CD4-positive, alpha-beta T cell treated with Interleukin-1 beta for 1 hour (primary cell): ENCODE measurements at regions not wholly inside any gene's neighbourhood (a gene's known extent, or its start where the extent isn't known, plus 50 kb on each side); places are given as distances from the start of the nearest gene placed in this dataset.
"Not testable (repeated sequence)": the region's sequence is repeated elsewhere in the genome, so short reads cannot be mapped to it uniquely, and the experiment has no call there.

Source experiments
- DNase-seq, 2 donors: peaks; one replicate each; pipeline ENCODE4 v3.0.0-alpha.2; 2020 to 2022

DNA sequence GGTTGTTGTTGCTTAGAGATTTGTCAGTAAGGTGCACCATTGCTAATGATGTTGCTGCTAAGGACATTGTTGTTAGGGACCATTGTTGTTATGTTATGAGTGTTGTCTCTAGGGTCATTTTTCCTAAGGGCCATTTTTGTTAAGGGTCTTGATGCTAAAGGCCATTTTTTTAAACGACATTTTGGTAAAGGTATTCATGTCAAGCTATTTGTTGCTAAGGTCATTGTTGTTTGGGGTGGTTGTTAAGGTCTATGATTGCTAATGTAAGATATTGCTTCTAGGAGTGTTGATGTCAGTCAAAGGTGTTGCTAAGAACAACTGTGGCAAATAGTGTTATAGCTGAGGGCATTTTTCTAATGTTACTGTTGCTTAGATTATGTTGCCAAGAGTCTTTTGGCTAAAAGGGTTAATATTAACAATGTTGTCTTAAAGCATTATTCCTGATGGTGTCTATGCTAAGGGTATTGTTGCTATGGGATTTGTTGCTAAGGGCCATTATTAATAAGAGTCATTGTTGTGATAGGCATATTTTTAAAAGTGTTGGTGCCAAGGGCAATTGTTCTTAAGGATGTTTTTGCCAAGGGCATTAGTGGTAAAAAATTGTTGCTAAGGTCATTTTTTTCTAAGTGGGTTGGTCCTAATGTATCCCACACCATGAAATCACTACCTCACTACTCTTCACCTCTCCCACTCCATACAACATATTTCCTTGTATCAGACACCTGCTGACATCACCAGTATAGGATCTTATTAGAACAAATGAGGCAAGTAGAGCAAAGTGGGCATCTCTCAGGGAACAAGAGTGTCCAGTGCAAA, 56.2 kb downstream of the SPATA31A6 start:
- not testable (repeated sequence) for DNase-seq

DNA sequence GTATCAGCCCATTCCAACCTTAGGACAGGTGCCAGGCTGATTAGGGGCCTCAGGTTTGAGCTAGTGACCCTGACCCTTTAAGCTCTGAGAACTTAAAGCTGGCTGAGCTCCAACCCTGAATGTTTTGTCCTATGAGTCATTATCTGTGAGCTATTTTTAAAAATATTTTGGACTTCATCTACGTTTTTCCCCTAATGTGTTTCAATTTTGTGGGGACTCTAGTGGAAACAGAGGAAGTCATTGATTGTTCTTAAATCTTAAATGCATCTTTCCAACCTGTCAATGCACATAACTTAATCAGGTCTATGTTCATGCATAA, 56.8 kb downstream of the SPATA31A6 start:
- not testable (repeated sequence) for DNase-seq

DNA sequence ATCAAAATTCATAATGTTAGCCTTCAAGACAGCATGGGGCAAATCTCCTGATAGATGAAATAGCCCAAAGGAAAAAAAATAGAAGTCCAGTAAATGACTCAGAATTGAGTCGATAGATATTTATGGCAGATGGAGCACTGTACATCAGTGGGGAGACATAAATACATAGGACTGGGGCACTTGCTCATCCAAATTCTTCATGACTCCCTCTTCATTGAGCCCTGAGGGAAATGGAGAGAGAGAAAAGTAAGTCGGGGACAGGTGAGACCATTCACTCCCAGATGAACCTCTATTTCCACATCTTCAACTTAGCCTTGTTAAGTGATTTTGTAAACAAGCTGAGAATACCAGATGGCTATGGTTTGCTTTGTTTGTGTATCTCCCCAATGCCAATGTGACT, 59.8 kb downstream of the SPATA31A6 start:
- not testable (repeated sequence) for DNase-seq

DNA sequence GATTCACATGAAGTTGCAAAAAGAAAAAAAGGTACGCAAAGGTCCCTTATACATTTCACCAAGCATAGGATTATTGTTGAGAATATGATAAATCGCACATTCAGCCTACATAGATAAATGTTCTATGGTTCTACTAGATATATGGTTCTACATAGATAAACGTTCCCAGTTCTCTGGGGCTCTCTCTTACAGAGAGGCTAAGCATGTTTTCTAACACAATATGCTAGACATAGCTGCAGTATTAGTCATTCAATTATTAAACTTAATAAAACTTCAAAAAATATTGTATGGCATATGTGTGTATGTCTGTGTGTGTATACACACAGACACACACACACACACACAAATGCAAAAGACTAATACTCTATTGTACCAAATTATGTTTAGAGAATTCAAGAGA, 60.4 kb downstream of the SPATA31A6 start:
- DNase-seq = not testable (repeated sequence)

DNA sequence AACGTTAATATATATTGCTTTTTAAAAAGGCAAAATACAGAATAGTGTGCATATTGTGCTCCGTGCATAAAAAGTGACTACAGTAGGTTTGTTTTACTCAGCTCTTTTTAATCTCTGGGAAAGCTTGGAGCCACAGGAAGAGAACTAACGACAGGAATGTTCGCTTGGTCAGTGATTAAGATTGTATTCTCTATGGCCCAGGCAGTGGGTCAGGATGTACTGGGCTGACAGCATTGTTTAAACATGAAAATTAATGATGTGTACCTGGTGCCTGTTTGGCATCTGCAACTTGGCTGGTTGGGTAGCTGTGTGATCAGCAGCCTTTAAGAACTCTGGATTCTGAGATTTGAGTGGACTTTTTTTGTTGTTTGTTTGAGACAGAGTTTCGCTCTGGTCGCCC, 85.3 kb downstream of the SPATA31A6 start:
- DNase-seq = not testable (repeated sequence)

DNA sequence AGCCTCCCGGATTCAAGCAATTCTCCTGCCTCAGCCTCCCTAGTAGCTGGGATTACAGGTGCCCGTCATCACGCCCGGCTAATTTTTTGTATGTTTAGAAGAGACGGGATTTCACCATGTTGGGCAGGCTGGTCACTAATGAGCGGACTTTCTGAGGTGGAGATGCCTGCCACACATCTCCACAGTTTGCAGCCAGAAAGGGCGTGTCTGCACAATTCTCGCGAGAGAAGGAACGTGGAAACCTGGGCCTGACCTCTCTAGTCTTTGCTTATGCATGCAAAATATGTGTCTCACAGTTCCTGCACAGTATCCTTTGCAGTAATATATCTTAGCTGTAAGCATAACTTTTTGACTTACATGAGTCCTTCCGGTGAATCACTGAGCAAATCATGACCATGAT, 85.7 kb downstream of the SPATA31A6 start:
- DNase-seq = not testable (repeated sequence)

DNA sequence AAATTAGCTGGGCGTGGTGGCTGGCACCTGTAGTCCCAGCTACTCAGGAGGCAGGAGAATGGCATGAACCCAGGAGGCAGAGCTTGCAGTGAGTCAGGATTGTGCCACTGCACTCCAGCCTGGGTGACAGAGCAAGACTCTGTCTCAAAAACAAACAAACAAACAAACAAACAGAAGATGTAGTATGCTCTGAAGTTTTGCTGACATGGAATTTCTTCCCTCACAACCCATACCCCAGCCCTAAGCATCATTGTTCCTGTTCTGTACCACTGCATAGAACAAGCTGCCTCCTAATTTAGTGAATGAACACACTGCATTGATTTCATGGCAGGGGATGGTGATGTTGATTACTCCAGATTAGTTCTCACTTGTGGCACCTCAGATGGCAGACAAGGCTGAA, 89.7 kb downstream of the SPATA31A6 start:
- not testable (repeated sequence) for DNase-seq

DNA sequence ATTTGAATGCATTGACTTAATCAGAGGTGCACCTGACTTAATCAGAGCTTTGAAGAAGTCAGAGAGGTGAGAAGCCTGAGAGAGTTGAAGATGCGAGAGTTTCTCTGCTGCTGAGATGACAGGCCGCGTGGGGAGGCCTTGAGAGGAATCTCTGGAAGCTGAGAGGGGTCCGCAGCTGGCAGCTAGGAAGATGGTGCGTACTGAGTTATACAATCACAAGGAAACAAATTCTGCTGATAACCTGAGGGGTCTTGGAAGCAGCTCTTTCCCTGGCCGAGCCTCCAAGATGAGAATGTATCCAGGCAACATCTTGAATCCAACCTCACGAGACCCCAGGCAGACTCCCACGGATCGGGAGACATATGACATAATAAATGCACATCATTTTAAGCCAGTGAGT, 91.7 kb downstream of the SPATA31A6 start:
- DNase-seq = no peak

DNA sequence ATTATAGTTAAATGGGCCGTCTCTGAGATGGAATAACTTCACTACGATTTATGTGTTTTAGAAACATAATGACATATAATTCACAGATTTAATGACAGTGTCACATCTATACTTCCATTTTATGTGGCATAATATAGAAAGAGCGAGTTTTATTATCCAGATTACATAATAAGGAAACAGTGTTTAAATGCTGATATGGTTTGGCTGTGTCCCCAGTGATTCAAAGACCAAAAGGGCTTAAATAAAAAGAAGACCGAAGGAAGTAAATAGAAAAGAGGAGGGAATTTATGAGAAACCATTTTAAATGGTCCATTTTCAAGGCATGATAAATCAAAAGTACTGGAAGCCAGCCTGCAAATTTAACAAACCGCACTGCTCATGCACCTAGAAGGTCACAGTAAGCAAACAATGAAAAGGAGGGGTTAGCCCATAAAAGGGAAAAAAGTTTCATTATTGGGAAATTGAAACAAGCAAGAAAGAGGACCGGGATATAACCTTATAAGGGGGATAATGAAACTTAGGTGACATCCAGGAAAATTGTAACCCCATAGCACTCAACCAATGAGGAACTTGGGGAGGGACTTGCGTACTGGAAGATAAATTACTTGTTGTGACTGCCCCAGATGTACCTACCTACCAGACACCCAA, 99.2 kb downstream of the SPATA31A6 start:
- not testable (repeated sequence) for DNase-seq

DNA sequence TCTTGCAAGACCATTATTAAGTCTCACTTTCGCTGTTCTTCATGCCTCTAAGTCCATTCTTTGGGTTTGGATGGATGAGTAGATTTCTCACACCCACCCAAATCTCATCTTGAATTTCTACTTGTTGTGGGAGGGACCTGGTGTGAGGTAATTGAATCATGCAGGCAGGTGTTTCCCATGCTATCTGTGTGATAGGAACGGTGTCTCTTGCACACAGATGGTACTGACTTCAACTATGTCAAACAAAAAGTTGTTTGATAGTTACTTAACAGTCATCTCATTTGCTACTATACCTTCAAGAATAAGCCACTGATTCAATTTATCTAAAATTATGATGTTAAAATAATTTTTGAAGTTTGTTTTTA, 99.7 kb downstream of the SPATA31A6 start:
- DNase-seq = not testable (repeated sequence)

DNA sequence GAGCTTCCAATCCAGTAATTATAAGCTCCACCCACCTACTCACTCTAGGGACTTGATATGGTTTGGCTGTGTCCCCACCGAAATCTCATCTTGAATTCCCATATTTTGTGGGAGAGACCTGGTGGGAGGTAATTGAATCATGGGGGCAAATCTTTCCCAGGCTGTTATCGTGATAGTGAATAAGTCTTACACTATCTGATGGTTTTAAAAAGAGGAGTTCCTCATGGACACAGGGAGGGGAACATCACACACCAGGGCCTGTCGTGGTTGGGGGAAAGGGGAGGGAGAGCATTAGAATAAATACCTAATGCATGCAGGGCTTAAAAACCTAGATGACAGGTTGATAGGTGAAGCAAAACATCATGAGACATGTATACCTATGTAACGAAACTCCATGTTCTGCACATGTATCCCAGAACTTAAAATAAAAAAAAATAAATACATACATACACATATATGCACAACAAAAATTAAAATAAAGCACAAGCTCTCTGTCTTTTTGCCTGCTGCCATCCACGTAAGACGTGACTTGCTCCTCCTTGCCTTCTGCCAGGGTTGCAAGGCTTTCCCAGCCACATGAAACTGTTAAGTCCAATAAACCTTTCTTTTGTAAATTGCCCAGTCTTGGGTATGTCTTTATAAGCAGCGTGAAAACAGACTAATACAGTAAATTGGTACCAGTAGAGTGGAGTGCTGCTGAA, 102.8 kb downstream of the SPATA31A6 start:
- DNase-seq = not testable (repeated sequence)

DNA sequence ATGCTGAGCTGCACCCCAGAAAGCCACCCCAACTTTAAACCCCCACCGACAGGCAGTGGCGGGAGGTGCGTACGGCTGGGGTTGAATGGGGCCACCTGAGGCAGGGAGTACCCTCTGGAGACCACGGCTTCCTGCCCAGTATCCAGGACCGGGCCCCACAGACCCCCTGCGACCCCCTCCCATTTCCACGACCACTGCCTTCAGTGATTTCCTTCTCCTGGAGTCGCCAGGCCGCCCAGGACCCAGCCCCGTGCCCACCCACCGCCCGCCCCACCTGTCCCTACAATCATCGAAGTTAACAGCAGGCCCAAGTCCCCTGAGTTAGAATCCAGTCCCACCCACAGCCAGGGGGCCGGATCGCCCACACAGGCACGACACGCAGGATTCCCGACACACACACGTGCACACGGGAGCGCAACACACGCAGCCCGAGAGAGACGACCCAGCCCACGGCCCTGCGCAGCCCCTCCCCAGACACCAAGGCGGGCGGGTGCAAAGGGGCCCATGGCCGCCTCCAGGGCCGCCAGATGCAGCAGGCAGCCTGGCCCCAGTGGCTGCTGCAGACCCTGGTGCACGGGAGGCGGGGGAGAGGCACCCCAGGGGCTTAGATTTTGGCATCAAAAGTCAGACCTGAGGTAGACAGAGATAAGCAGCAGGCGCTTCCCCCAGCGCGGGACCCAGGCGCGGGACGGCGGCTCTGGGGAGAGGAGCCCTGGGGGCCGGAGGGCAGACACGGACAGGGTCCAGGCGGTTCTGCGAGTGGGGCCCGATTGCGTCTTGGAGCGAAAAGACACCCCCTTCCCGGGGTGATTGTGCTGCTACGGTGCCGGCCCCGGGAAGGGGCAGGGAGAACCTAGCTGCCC, 104.8 kb downstream of the SPATA31A6 start:
- DNase-seq = not testable (repeated sequence)

DNA sequence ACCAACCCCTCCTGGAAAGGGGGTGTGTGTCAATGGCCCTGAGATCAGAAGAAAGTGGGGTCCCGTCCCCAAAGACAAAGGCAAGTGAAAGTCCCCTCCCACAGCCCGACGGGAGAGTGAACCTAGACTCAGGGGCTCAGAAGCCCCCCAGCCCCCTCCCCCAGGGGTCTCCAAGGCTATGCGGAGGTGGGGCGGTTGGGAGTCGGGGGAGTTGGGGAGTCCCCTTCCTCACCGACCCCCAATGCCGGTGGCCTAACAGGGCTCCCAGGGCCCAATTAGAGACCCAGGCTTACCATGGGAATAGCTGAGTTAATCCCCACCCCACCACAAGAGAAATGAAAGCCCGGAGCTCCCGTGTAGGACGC, 105.4 kb downstream of the SPATA31A6 start:
- DNase-seq = not testable (repeated sequence)

DNA sequence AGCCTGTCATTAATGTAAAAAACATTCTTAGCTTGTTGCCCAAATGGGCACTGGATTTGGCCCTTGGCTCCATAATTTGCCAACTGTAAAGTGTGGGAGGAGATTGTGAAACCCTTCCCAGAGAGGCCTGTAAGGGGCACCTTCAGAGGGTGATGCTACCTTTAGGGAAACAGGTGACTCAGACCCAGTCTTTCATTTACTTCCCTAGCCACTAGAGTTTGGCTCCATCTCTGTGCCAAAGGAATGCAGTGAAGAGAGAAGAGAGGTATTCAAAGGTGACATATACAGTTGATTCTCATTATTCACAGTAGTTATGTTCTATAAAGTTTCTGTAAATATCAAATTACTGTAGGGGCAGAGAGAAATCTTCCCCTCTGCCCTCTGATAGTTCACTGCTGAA, 116.7 kb downstream of the SPATA31A6 start:
- DNase-seq = not testable (repeated sequence)

DNA sequence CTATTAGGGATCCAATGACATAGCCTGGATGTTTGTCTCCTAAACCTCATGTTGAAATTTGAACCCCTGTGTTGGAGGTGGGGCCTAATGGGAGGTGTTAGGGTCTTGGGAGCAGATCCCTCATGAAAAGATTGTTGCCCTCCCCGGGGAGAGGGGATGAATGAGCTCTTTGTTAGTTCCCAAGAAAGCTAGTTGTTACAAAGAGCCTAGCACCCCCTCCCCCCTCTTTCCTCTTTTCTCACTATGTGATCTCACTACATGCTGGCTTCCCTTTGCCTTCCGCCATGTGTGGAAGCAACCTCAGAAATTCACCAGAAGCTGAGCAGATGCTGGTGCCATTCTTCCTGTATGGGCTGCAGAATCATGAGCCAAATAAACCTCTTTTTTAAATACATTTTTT, 123.2 kb downstream of the SPATA31A6 start:
- DNase-seq = not testable (repeated sequence)

DNA sequence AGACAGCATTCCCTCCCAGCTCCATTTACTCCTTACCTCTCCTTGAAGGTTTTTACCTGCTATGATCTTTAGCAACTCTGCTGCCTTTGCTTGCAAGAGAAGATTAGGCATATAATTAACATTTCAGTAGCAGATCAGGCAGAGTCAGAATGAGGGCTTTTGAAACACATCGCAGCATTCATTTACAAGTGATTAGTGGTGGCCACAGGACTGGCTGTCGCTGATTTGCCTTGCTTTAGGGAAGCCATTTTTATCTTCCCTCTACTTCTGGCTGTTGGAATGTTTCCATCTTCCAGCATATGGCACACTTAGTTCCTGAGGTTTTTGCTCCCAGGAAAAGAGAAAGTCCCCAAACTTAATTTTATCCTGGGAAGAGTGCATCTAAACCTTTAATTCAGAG, 124.0 kb downstream of the SPATA31A6 start:
- DNase-seq = not testable (repeated sequence)

DNA sequence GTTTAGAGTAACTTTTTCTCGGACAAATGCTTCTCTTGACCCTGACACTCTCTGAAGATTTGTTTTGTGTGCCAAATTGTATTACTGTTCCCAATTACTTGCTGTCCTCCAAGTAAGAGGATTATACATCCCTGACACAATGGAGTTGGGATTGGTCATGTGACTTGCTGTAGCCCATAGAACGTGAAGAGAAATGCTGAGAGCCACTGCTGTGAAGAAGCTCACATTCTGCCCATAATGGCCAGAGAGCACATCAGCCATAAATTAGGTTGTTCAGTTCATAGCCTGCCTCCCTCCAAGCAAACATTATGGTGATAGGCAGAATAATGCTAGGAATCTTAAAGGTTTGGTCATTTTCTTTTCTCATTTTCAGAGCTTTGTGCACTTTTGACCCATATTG, 127.5 kb downstream of the SPATA31A6 start:
- not testable (repeated sequence) for DNase-seq

DNA sequence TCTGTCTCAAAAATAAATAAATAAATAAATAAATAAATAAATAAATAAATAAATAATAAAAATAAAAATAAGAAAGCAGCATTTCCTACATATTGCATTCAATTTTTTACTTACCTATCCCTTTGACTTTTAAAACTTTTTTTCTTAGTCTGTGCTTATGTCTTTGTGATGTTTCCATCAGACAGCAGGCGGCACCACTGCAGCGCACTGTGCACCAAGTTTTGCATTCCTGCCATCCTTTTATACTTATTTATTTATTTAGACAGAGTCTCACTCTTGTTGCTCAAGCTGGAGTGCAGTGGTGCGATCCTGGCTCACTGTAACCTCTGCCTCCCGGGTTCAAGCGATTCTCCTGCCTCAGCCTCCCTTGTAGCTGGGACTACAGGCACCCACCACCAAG, 132.6 kb downstream of the SPATA31A6 start:
- not testable (repeated sequence) for DNase-seq

DNA sequence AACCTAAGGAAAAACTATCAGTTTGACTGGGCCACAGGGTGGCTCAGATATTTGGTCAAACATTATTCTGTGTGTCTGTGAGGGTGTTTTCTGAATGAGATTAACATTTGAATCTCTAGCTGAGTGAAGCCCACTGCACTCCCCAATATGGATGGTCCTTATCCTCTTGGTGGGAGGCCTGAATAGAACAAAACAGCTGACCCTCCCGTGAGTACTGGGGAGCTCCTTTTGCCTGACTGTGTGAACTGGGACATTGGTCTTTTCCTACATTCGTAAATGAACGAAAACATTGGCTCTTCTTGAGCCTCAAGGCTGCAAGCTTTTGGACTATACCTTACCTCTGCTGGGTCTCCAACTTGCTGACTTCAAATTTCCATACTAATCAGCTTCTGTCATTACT, 134.2 kb downstream of the SPATA31A6 start:
- not testable (repeated sequence) for DNase-seq

DNA sequence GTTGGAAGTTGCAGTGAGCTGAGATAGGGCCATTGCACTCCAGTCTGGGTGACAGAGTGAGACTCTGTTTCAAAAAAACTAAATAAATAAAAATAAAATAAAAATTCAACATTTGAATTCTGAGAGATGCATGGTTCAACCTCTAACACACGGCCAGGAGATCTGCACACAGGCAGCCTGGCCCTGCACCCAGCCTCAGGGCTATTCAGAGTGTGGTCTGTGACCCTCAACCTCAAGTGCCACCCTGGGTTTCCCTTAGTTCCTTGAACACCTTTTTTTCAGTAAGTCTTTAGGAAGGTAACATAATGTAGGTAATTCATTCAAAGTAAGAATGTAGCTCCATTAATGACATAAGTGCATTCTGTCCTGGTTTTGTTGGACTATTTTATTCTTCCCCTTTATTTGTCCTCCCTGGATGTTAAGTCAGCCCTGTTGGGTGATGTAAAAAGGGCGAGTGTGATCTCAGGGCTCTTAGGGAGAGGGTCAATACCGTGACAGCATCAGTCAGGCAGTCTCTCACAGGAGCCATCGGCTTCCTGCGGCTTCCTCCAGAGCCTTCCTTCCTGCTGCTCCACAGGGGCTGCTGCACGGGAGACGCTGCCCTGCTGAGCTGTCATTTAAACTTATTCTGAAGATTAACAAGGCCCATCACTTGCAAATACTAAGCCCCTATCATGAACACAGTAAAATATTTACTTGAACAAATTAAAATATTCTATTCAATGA, 139.8 kb downstream of the SPATA31A6 start:
- not testable (repeated sequence) for DNase-seq

DNA sequence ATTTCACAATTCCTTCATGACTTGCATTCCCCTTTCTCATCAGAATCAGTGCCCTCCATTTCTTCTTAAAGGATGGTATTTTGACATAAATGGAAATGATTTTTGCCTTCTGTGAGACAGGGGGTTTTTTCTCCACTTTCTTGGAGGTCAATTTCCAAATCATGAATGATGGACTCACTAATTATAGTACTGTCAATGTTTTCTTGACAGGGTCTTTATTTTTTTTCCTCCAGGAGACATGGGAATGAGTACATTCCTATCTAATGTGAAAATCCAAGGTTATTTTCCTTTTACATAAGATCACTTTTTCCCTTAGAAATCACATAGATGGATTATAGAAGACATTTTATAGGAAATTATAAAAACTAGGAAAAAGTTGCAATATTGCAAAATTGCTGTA, 141.7 kb downstream of the SPATA31A6 start:
- not testable (repeated sequence) for DNase-seq

DNA sequence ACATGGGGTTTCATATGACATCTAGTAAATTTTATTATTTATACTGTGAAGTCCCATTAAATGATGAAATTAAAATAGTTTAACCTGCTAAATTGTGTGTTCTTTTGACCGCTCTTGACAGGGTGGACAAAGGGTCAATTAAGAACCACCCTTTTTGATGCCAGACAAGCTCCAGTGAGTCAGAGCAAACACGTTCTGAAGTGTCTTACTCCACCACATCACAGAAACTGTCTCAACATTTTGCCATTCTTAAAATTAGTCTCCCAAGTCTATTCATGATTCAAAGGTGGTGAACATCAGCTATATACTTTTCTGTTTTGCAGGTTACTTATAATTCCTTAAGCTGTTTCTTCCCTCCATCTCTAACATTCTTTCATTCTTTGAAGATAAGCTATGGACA, 142.1 kb downstream of the SPATA31A6 start:
- DNase-seq = not testable (repeated sequence)
